ENCODE measurements at regions not wholly inside any gene's neighbourhood (a gene's known extent, or its start where the extent isn't known, plus 50 kb on each side); places are given as distances from the start of the nearest gene placed in this dataset.

GRCh38 chr14:71204768-71205167 is 297.5 kb downstream of the PCNX1 start:
- no peaks in the 10 kb centered on the region for H3K9me3 ChIP-seq (replicated peaks; ENCODE audit: control insufficient read depth, insufficient read depth, low read length)
- no TSS peak for BruUV-seq (replicated peaks)
- no peaks in the 10 kb centered on the region for H3K36me3 ChIP-seq (ENCODE audit: control insufficient read depth in 2 of 2, extremely low read depth in 1 of 2, insufficient read depth in 2 of 2, low read length in 2 of 2)
- H3K4me3 ChIP-seq (replicated peaks in 1 of 3; ENCODE audit: insufficient read depth in 1 of 3, low read depth in 1 of 3, low read length in 3 of 3): no peak overlapping the region
- H3K9me1 ChIP-seq (replicated peaks; ENCODE audit: control insufficient read depth, extremely low read depth, insufficient read depth, low read length): no peaks in the 10 kb centered on the region
- no peak overlapping the region for H2AFZ ChIP-seq (ENCODE audit: low read depth, low read length)
- H4K20me1 ChIP-seq (replicated peaks; ENCODE audit: control insufficient read depth, extremely low read depth, insufficient read depth, low read length): no peaks in the 10 kb centered on the region
- H3K4me1 ChIP-seq (ENCODE audit: control insufficient read depth, extremely low read depth, insufficient read depth, low read length): no peaks in the 10 kb centered on the region
- FAIRE-seq (no peak), DNase-seq (ENCODE audit: low read depth, low spot score) (no peak)
- H3K27me3 ChIP-seq (ENCODE audit: control insufficient read depth in 2 of 2, insufficient read depth in 2 of 2, low read length in 2 of 2): no peaks in the 10 kb centered on the region
- TF ChIP-seq POLR2AphosphoS5 (IDR thresholded peaks at IDR 0.05; ENCODE audit: insufficient read depth, low read depth, low read length) (no peak), MAX (IDR thresholded peaks at IDR 0.05; ENCODE audit: insufficient read depth, insufficient read length) (no peak), POLR2A (IDR thresholded peaks at IDR 0.05; ENCODE audit: low read depth, low read length) (no peak), JUN (IDR thresholded peaks at IDR 0.05; ENCODE audit: borderline replicate concordance, insufficient read depth, insufficient read length, low read depth) (no peak), CTCF (IDR thresholded peaks at IDR 0.05; ENCODE audit: extremely low read depth in 1 of 2, insufficient read depth in 1 of 2, low read depth in 1 of 2, low read length in 2 of 2) (no peak), EZH2 (IDR thresholded peaks at IDR 0.05; ENCODE audit: borderline replicate concordance, low read depth, low read length, severe bottlenecking) (no peak), FOS (IDR thresholded peaks at IDR 0.05; ENCODE audit: borderline replicate concordance, insufficient read depth, low read length) (no peak), MYC (IDR thresholded peaks at IDR 0.05; ENCODE audit: low read depth, low read length) (no peak), GATA2 (IDR thresholded peaks at IDR 0.05; ENCODE audit: insufficient read depth, insufficient read length, low read depth, low read length) (no peak)
- no peaks in the 10 kb centered on the region for H3K79me2 ChIP-seq (ENCODE audit: control insufficient read depth, insufficient read depth, low read length)
- no peak overlapping the region for H3K27ac ChIP-seq (ENCODE audit: insufficient read depth, low read depth, low read length)
- intact Hi-C loops (cut with micrococcal nuclease): no loop called here
- no peak overlapping the region for H3K9ac ChIP-seq (replicated peaks; ENCODE audit: extremely low read depth, insufficient read depth, low read length)
- POLR2A ChIA-PET: no interaction called here
- CTCF ChIA-PET: no interaction called here
- dilution Hi-C loops (cut with MboI; ENCODE audit: extremely low pct_ligation_motif_present, low sequenced_read_pairs): no loop called here
- H3K4me2 ChIP-seq (ENCODE audit: insufficient read depth, low read length): no peak overlapping the region
